NCI-H2107 treated with DMSO at 0.1 percent for 48 hours (cell line): ENCODE measurements at regions not wholly inside any gene's neighbourhood (a gene's known extent, or its start where the extent isn't known, plus 50 kb on each side); places are given as distances from the start of the nearest gene placed in this dataset.
"Not testable (repeated sequence)": the region's sequence is repeated elsewhere in the genome, so short reads cannot be mapped to it uniquely, and the experiment has no call there.

Experiments
- DNase-seq: peaks from one replicate; lab custom pipeline; 2025; ENCODE audit not compliant: unreplicated experiment; lab: John Stamatoyannopoulos, UW

DNA sequence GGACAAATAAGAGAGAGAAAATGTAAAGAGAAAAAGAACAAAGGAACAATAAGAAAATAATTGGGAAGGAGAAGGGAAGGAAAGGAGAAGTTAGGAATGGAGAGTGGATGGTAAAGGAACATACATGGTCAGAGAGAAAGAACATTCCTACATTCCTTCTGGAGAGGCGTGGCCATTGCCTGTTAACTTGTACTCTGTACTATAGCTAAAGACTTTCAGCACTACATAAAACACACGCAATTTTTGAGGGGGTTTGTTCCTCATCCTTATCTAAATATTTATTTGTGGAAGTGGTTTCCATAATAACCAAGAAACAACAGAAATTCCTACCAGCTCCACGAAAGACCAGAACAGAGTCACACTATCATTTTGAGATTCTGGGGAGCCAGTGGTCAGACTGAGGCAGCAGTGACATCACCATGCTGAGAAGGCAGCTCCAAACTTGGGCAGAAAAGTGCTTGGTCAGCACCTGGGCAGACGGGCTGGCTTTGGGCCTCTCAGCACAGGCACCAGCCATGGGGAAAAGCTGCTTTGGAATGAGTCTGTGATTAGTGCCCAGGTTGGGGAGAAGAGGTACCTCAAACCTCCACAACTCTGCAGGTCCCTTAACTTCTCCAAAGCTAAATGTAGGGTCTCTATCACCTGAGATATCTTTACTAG, 125.9 kb upstream of the NTF3 start:
- no peak for DNase-seq

DNA sequence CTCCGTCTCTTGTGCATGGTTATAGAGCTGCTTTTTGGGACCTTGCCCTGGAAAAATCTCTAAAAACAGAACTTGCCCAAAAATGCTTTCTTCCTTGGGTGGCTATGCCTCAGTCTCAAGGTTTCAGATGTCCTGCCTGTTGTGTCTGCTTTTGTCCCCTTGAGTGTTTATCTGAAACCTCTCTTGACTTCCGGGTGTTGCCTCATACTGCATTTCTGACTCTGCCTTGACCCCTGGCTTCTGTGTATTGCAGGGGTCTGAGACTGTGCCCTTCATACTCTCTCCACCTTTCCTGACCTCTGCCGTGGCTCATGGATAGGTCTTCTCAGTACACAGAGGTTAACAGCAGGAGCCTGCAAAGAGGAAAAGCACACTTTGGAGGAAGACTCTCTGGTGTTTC, 124.8 kb upstream of the NTF3 start:
- DNase-seq: no peak

- no peak for DNase-seq
Measured at GRCh38 chr12:5308216-5308615, 123.7 kb upstream of the NTF3 start.

- no peak for DNase-seq
Measured at GRCh38 chr12:5308996-5309395, 122.9 kb upstream of the NTF3 start.

DNA sequence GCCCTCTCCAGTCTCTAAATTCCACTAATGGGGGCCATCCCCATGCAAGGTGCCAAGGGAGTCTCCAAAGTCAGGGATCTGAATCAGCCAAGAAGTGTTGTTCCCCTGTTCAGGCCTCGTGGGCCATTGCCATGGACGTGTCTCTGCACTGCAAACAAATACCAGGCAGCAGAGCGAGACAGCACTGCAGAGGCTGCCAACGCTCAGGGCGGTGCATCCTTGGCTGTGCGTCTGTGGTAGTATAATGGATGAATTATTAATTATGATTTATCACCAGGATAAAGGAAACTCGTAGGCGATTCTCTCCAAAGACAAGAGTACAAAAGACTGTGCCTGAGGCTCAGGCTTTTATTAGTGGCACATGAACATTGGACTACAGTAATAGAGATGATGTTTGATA, 122.3 kb upstream of the NTF3 start:
- DNase-seq: no peak

GRCh38 chr12:5310151-5310550, 121.8 kb upstream of the NTF3 start:
- no peak for DNase-seq

DNA sequence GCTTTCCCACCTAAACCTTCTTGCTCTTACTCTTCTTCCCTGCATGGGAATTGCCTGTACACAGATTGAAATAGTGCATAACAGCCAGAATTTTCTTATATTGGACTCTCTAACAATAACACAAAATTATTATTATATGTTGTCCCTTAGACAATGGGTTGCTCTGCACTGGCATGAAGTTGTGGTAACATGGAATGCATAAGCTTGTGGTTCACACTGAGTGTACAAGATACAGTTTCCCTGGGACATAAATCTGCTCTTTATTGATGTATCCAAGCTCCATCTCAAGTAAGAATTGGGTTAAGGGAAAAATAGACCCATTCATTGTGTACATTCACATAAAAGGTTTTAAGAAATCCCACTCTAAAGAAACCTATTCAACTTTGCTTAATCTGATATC, 114.4 kb upstream of the NTF3 start:
- DNase-seq: no peak

DNA sequence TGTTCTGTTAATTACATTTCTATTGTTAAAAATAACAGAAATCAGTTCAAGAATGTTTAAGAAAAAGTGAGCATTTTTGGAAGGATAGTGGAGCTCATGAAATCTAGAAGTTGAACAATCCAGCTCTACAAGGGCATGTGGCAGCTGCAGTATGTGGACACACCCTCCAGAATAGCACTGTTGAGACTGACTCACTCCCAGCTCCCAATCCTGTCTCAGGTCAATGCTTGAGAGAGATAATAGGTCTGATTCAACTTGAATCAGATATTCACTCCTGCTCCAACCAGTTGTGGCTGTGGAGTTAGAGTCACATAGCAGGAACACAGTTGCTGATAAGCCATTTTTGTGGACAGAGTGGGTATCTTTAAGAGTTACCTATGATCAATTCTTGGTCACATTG, 113.0 kb upstream of the NTF3 start:
- DNase-seq: no peak

DNA sequence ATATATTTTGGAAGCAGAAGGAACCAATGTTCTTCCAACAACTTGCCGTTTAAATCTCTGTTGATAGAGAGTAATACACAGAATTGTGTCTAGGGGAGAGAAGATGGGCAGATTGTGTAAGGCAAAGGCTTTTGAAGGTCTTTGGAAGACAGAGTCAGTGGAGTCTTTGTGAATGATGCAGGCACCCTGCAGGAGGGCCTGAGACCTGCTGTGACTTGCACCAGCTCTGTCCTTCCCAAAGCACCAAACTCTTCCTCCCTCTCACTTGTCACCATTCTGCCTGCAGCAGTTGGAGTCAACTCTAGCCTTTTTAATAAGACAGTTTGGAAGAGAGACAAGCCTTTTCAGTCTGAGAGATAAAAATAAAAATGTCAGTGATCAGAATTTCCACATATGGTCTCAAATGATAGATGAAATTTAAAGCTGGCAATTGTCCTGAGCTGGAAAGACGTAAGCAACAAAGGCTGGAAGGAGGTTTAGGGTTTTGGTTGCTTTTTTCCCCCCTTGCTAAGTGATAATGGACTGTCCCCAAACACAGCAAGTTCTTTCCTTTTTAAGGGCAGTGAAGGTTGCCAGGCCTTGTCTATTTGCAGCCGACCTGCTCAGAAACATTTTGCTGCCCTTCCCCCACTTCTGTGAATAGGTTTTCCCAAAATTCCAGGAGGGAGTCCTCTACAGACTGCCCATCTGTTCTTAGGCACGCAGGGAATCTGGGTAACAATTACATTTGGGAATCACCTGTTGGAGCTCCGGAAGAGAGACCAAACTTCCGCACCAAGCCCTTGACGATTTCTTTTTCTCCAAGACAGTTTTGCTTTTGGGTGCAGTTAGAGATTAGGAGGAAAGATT, 103.0 kb upstream of the NTF3 start:
- DNase-seq: no peak

- DNase-seq: no peak
Measured at GRCh38 chr12:5332551-5332950, 99.4 kb upstream of the NTF3 start.

- no peak for DNase-seq
Measured at GRCh38 chr12:5333096-5333495, 98.8 kb upstream of the NTF3 start.

DNA sequence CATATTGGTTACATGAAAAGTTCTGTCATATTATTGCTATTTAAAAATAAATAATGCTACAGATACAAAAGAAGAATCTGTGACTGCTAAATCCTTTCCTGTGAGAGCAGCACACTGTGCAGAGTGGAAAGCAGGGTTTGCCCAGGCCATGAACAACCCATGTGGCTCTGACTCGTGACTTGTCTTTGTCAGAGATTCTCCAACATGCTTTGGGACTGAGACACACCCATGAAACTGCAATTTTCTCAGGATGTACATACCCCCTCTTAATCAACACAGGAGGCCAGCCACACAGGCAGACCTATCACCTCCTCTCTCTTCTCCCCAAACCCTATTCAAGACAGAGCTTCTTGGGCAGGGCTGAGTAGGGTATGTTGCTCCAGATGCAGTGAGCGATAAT, 96.8 kb upstream of the NTF3 start:
- no peak for DNase-seq

DNA sequence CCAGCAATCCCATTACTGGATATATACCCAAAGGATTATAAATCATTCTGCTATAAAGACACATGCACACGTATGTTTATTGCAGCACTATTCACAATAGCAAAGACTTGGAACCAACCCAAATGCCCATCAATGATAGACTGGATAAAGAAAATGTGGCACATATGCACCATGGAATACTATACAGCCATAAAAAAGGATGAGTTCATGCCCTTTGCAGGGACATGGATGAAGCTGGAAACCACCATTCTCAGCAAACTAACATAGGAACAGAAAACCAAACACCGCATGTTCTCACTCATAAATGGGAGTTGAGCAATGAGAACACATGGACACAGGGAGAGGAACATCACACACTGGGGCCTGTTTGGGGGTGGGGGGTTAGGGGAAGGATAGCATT, 90.8 kb upstream of the NTF3 start:
- DNase-seq: not testable (repeated sequence)

- DNase-seq: no peak
Measured at GRCh38 chr12:5343711-5344110, 88.2 kb upstream of the NTF3 start.

GRCh38 chr12:5344131-5344530, 87.8 kb upstream of the NTF3 start:
- DNase-seq: no peak

DNA sequence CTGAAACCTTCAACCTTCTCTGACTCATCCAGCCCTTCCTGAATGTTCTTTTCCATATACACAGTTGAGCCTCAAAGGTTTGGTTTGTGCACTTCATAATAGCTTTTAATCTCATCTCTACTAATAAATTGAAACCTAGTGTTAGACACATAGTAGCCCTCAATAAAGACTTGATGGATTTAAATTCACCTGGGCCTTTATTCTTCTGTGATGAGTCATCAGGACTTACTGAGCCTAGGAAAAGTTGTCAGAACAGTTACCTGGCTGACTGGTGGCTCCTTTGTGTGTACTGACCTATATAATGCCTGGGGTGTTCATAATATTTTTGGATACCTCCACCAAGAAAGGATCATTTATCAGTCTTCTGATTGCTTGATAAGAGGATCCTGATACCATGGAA, 86.4 kb upstream of the NTF3 start:
- DNase-seq: no peak

GRCh38 chr12:5348057-5348456, 83.9 kb upstream of the NTF3 start:
- no peak for DNase-seq

- DNase-seq: no peak
Measured at GRCh38 chr12:5348491-5348890, 83.4 kb upstream of the NTF3 start.

- DNase-seq: no peak
Measured at GRCh38 chr12:5364036-5364770, 67.7 kb upstream of the NTF3 start.

DNA sequence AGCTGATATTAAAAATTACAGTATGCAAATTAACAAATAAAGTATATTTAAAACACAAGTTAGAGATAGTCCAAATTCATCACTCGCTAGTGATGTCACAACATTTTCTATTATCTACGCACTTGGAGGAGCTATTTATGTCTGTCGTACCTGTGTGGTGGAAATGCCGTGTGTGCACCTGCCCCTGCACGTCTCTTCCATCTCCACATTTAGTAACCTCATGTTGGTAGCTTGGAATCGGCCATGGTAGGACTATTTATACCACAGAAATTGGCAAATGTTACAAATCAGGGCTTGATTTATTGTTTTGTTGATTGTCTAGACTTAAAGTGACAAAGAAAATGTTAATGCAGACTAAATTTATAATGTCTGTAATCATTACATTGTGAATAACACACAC, 62.6 kb upstream of the NTF3 start:
- no peak for DNase-seq

GRCh38 chr12:5371631-5372030, 60.3 kb upstream of the NTF3 start:
- DNase-seq: no peak

GRCh38 chr12:5374713-5375112, 57.2 kb upstream of the NTF3 start:
- DNase-seq: no peak
